Body of pancreas (tissue), 4 donors: ENCODE measurements at regions not wholly inside any gene's neighbourhood (a gene's known extent, or its start where the extent isn't known, plus 50 kb on each side); places are given as distances from the start of the nearest gene placed in this dataset.

Experiments used
- POLR2A ChIP-seq, 3 donors: fragments of 450-650 bp; IDR thresholded peaks; one replicate each; pipeline ENCODE4 v1.6.1; 2016; ENCODE audit warnings: antibody characterized with exemption in 3 of 3, mild to moderate bottlenecking in 2 of 3
- TF ChIP-seq, protein P1 (sequence below), 7 experiments: fragments of 450-650 bp in 4 of 7; fragments of 200-600 bp in 3 of 7; sonication (generic) in 3 of 7; IDR thresholded peaks; one replicate each; pipeline ENCODE4 v1.5.1; 2016 to 2019; ENCODE audit warnings: antibody characterized with exemption in 7 of 7

DNA sequence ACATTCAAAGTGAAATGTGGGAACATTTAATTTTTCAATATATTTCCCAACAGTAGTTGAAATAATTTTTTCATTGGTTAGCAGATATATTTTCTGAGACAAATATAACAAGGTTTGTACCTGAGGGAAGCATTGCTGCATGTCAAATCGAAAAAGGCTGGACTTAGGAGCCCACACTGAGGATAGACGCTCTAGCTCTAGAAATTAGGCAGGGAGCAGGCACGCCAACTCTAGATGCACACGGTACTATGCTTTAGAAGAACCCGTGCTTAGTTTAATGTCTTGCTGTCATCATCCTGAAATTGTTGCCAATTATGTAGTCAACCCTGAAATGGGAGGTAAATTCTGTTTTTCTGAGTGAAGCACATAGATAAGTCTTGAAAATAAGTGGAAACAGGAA is 731.1 kb upstream of the ZNF804A start:
- TF ChIP-seq, protein P1, sequence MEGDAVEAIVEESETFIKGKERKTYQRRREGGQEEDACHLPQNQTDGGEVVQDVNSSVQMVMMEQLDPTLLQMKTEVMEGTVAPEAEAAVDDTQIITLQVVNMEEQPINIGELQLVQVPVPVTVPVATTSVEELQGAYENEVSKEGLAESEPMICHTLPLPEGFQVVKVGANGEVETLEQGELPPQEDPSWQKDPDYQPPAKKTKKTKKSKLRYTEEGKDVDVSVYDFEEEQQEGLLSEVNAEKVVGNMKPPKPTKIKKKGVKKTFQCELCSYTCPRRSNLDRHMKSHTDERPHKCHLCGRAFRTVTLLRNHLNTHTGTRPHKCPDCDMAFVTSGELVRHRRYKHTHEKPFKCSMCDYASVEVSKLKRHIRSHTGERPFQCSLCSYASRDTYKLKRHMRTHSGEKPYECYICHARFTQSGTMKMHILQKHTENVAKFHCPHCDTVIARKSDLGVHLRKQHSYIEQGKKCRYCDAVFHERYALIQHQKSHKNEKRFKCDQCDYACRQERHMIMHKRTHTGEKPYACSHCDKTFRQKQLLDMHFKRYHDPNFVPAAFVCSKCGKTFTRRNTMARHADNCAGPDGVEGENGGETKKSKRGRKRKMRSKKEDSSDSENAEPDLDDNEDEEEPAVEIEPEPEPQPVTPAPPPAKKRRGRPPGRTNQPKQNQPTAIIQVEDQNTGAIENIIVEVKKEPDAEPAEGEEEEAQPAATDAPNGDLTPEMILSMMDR (IDR thresholded peaks at IDR 0.05): no peak
- no peak for TF ChIP-seq POLR2A (IDR thresholded peaks at IDR 0.05)
